ENCODE measurements at regions not wholly inside any gene's neighbourhood (a gene's known extent, or its start where the extent isn't known, plus 50 kb on each side); places are given as distances from the start of the nearest gene placed in this dataset.

- Histone ChIP-seq H3K27ac (ENCODE audit: low read depth, low read length, poor library complexity, severe bottlenecking) (no peak overlapping the region), H3K9ac (ENCODE audit: low read length) (no peak overlapping the region), H3K4me2 (ENCODE audit: low read length) (no peak overlapping the region), H3F3A (ENCODE audit: insufficient read depth, low read length) (no peaks in the 10 kb centered on the region), H3K4me3 (ENCODE audit: low read depth, low read length, poor library complexity, severe bottlenecking) (no peak overlapping the region), H3K36me3 (ENCODE audit: insufficient read depth, low read length) (no peaks in the 10 kb centered on the region), H3K4me1 (ENCODE audit: insufficient read depth, low read length, severe bottlenecking) (no peaks in the 10 kb centered on the region), H3K9me2 (ENCODE audit: low read depth, low read length) (no peaks in the 10 kb centered on the region), H3K27me3 (ENCODE audit: insufficient read depth, low read length) (no peaks in the 10 kb centered on the region), H4K20me1 (ENCODE audit: insufficient read depth, low read length) (no peaks in the 10 kb centered on the region), H3K79me2 (ENCODE audit: insufficient read depth, low read length) (no peaks in the 10 kb centered on the region), H3K9me3 (ENCODE audit: low read length) (no peaks in the 10 kb centered on the region), H2AFZ (ENCODE audit: low read length) (no peak overlapping the region)
- TF ChIP-seq EZH2 (IDR thresholded peaks at IDR 0.05; ENCODE audit: borderline replicate concordance, low read length): no peak
Observed at GRCh38 chr6:19465256-19465655, 371.9 kb upstream of the ID4 start.

- H3F3A ChIP-seq (ENCODE audit: insufficient read depth, low read length): no peaks in the 10 kb centered on the region
- H3K9me2 ChIP-seq (ENCODE audit: low read depth, low read length): no peaks in the 10 kb centered on the region
- H3K9me3 ChIP-seq (ENCODE audit: low read length): no peaks in the 10 kb centered on the region
- no peaks in the 10 kb centered on the region for H3K27me3 ChIP-seq (ENCODE audit: insufficient read depth, low read length)
- H3K4me1 ChIP-seq (ENCODE audit: insufficient read depth, low read length, severe bottlenecking): no peaks in the 10 kb centered on the region
- no peak overlapping the region for H3K4me2 ChIP-seq (ENCODE audit: low read length)
- H3K79me2 ChIP-seq (ENCODE audit: insufficient read depth, low read length): no peaks in the 10 kb centered on the region
- no peak overlapping the region for H3K4me3 ChIP-seq (ENCODE audit: low read depth, low read length, poor library complexity, severe bottlenecking)
- no peak overlapping the region for H3K9ac ChIP-seq (ENCODE audit: low read length)
- no peaks in the 10 kb centered on the region for H4K20me1 ChIP-seq (ENCODE audit: insufficient read depth, low read length)
- no peaks in the 10 kb centered on the region for H3K36me3 ChIP-seq (ENCODE audit: insufficient read depth, low read length)
- H2AFZ ChIP-seq (ENCODE audit: low read length): no peak overlapping the region
- no peak for TF ChIP-seq CTCF (IDR thresholded peaks at IDR 0.05; ENCODE audit: low read length)
- no peak for TF ChIP-seq EZH2 (IDR thresholded peaks at IDR 0.05; ENCODE audit: borderline replicate concordance, low read length)
- no peak overlapping the region for H3K27ac ChIP-seq (ENCODE audit: low read depth, low read length, poor library complexity, severe bottlenecking)
Observed at GRCh38 chr6:19465760-19466159, 371.4 kb upstream of the ID4 start.

- no peaks in the 10 kb centered on the region for H3K9me2 ChIP-seq (ENCODE audit: low read depth, low read length)
- H3F3A ChIP-seq (ENCODE audit: insufficient read depth, low read length): no peaks in the 10 kb centered on the region
- H3K4me1 ChIP-seq (ENCODE audit: insufficient read depth, low read length, severe bottlenecking): no peaks in the 10 kb centered on the region
- H3K36me3 ChIP-seq (ENCODE audit: insufficient read depth, low read length): no peaks in the 10 kb centered on the region
- H3K4me2 ChIP-seq (ENCODE audit: low read length): no peak overlapping the region
- no peaks in the 10 kb centered on the region for H3K79me2 ChIP-seq (ENCODE audit: insufficient read depth, low read length)
- no peak overlapping the region for H3K4me3 ChIP-seq (ENCODE audit: low read depth, low read length, poor library complexity, severe bottlenecking)
- TF ChIP-seq CTCF (IDR thresholded peaks at IDR 0.05; ENCODE audit: low read length) (no peak), EZH2 (IDR thresholded peaks at IDR 0.05; ENCODE audit: borderline replicate concordance, low read length) (no peak)
- H3K27me3 ChIP-seq (ENCODE audit: insufficient read depth, low read length): no peaks in the 10 kb centered on the region
- no peaks in the 10 kb centered on the region for H3K9me3 ChIP-seq (ENCODE audit: low read length)
- no peak overlapping the region for H3K27ac ChIP-seq (ENCODE audit: low read depth, low read length, poor library complexity, severe bottlenecking)
- no peak overlapping the region for H3K9ac ChIP-seq (ENCODE audit: low read length)
- no peaks in the 10 kb centered on the region for H4K20me1 ChIP-seq (ENCODE audit: insufficient read depth, low read length)
- no peak overlapping the region for H2AFZ ChIP-seq (ENCODE audit: low read length)
Observed at GRCh38 chr6:19470333-19470732, 366.8 kb upstream of the ID4 start.

GRCh38 chr6:19472153-19472552, 365.0 kb upstream of the ID4 start:
- Histone ChIP-seq H4K20me1 (ENCODE audit: insufficient read depth, low read length) (no peaks in the 10 kb centered on the region), H3K27me3 (ENCODE audit: insufficient read depth, low read length) (no peaks in the 10 kb centered on the region), H3F3A (ENCODE audit: insufficient read depth, low read length) (no peaks in the 10 kb centered on the region), H3K9ac (ENCODE audit: low read length) (no peak overlapping the region), H3K27ac (ENCODE audit: low read depth, low read length, poor library complexity, severe bottlenecking) (no peak overlapping the region), H3K4me3 (ENCODE audit: low read depth, low read length, poor library complexity, severe bottlenecking) (no peak overlapping the region), H3K4me2 (ENCODE audit: low read length) (no peak overlapping the region), H3K36me3 (ENCODE audit: insufficient read depth, low read length) (no peaks in the 10 kb centered on the region), H3K9me3 (ENCODE audit: low read length) (no peaks in the 10 kb centered on the region), H3K9me2 (ENCODE audit: low read depth, low read length) (no peaks in the 10 kb centered on the region), H3K79me2 (ENCODE audit: insufficient read depth, low read length) (no peaks in the 10 kb centered on the region), H2AFZ (ENCODE audit: low read length) (no peak overlapping the region), H3K4me1 (ENCODE audit: insufficient read depth, low read length, severe bottlenecking) (no peaks in the 10 kb centered on the region)
- TF ChIP-seq EZH2 (IDR thresholded peaks at IDR 0.05; ENCODE audit: borderline replicate concordance, low read length) (no peak), CTCF (IDR thresholded peaks at IDR 0.05; ENCODE audit: low read length) (no peak)

All from OCI-LY1 (cell line).